ENCODE measurements at regions not wholly inside any gene's neighbourhood (a gene's known extent, or its start where the extent isn't known, plus 50 kb on each side); places are given as distances from the start of the nearest gene placed in this dataset.

- Histone ChIP-seq H3K4me1 (ENCODE audit: insufficient read depth) (no peaks in the 10 kb centered on the region), H3K4me3 (no peak overlapping the region), H3K79me2 (no peaks in the 10 kb centered on the region), H3K9me2 (replicated peaks; ENCODE audit: insufficient read depth) (no peaks in the 10 kb centered on the region), H3K27ac (no peak overlapping the region), H3K4me2 (no peak overlapping the region), H3K27me3 (no peaks in the 10 kb centered on the region), H3K36me3 (replicated peaks; ENCODE audit: insufficient read depth, low read depth) (no peaks in the 10 kb centered on the region), H2AFZ (no peak overlapping the region), H3K9me3 (ENCODE audit: low read depth) (no peaks in the 10 kb centered on the region), H4K20me1 (ENCODE audit: insufficient read depth, poor library complexity, severe bottlenecking) (no peaks in the 10 kb centered on the region)
- DNase-seq (ENCODE audit: low spot score): no peak
- 89% methylated on average over 1 of the region's 1 CpG for WGBS (ENCODE audit: low lambda C conversion rate, missing lambda C conversion rate)
- TF ChIP-seq CTCF (IDR thresholded peaks at IDR 0.05; ENCODE audit: poor library complexity) (no peak), EZH2 (IDR thresholded peaks at IDR 0.05; ENCODE audit: borderline replicate concordance) (no peak), EZH2phosphoT487 (IDR thresholded peaks at IDR 0.05; ENCODE audit: low read depth, severe bottlenecking, unreplicated experiment) (no peak)
Measured at GRCh38 chr11:10946072-10946471, 88.2 kb upstream of the ZBED5 start.

GRCh38 chr11:10945196-10945595 is 87.3 kb upstream of the ZBED5 start:
- Histone ChIP-seq H2AFZ (no peak overlapping the region), H3K9me2 (replicated peaks; ENCODE audit: insufficient read depth) (no peaks in the 10 kb centered on the region), H4K20me1 (ENCODE audit: insufficient read depth, poor library complexity, severe bottlenecking) (no peaks in the 10 kb centered on the region), H3K9me3 (ENCODE audit: low read depth) (no peaks in the 10 kb centered on the region), H3K36me3 (replicated peaks; ENCODE audit: insufficient read depth, low read depth) (no peaks in the 10 kb centered on the region), H3K4me3 (no peak overlapping the region), H3K4me1 (ENCODE audit: insufficient read depth) (no peaks in the 10 kb centered on the region), H3K27ac (no peak overlapping the region), H3K4me2 (no peak overlapping the region), H3K27me3 (no peaks in the 10 kb centered on the region), H3K79me2 (no peaks in the 10 kb centered on the region)
- TF ChIP-seq EZH2phosphoT487 (IDR thresholded peaks at IDR 0.05; ENCODE audit: low read depth, severe bottlenecking, unreplicated experiment) (no peak), CTCF (IDR thresholded peaks at IDR 0.05; ENCODE audit: poor library complexity) (no peak), EZH2 (IDR thresholded peaks at IDR 0.05; ENCODE audit: borderline replicate concordance) (no peak)
- 63% methylated on average over 2 of the region's 2 CpGs for WGBS (ENCODE audit: low lambda C conversion rate, missing lambda C conversion rate)
- DNase-seq (ENCODE audit: low spot score): no peak

GRCh38 chr11:10943968-10944367 is 86.1 kb upstream of the ZBED5 start:
- 87% methylated on average over 2 of the region's 2 CpGs for WGBS (ENCODE audit: low lambda C conversion rate, missing lambda C conversion rate)

More at GRCh38 chr11:10943968-10944367, 86.1 kb upstream of the ZBED5 start:
- no peaks in the 10 kb centered on the region for H3K9me2 ChIP-seq (replicated peaks; ENCODE audit: insufficient read depth)
- H3K27ac ChIP-seq: no peak overlapping the region
- no peaks in the 10 kb centered on the region for H3K36me3 ChIP-seq (replicated peaks; ENCODE audit: insufficient read depth, low read depth)
- no peak overlapping the region for H3K4me3 ChIP-seq
- no peaks in the 10 kb centered on the region for H3K9me3 ChIP-seq (ENCODE audit: low read depth)
- no peaks in the 10 kb centered on the region for H3K27me3 ChIP-seq
- H3K4me2 ChIP-seq: no peak overlapping the region
- TF ChIP-seq CTCF (IDR thresholded peaks at IDR 0.05; ENCODE audit: poor library complexity): no peak
- no peak for TF ChIP-seq EZH2phosphoT487 (IDR thresholded peaks at IDR 0.05; ENCODE audit: low read depth, severe bottlenecking, unreplicated experiment)
- H3K79me2 ChIP-seq: no peaks in the 10 kb centered on the region
- no peak overlapping the region for H2AFZ ChIP-seq
- H3K4me1 ChIP-seq (ENCODE audit: insufficient read depth): no peaks in the 10 kb centered on the region
- no peaks in the 10 kb centered on the region for H4K20me1 ChIP-seq (ENCODE audit: insufficient read depth, poor library complexity, severe bottlenecking)
- DNase-seq (ENCODE audit: low spot score): no peak

Measured in hepatocyte (in vitro differentiated cells).